ENCODE measurements at regions not wholly inside any gene's neighbourhood (a gene's known extent, or its start where the extent isn't known, plus 50 kb on each side); places are given as distances from the start of the nearest gene placed in this dataset.

DNA sequence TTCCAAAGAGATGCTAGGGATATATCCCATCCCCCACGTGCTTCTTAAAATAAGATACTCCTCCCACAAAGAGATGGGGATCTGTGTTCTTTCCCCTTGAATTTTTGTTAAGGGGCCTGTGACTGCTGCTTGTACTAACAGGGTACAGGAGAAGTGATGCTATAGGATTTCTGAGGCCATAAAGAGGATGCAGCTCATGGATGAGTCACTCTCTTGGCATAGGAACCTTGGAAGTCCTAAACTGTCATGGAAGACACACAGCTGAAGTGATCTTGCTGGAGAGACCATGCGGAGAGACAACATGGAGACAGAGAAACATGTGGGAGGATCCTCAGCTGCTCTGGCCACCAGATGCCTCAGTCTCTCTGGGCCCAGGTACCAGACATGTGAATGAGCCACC lies 157.2 kb downstream of the S1PR1 start:
- Histone ChIP-seq H3K4me3 (ENCODE audit: insufficient read depth, low read length) (no peak overlapping the region), H4K20me1 (ENCODE audit: insufficient read depth, low read length) (no peaks in the 10 kb centered on the region), H3K27me3 (ENCODE audit: insufficient read depth, low read length) (no peaks in the 10 kb centered on the region), H3K4me1 (ENCODE audit: insufficient read depth, low read length) (no peaks in the 10 kb centered on the region), H3K27ac (ENCODE audit: low read depth, low read length) (no peak overlapping the region), H3K36me3 (ENCODE audit: insufficient read depth, low read length) (no peaks in the 10 kb centered on the region), H3K4me2 (ENCODE audit: insufficient read depth, low read length) (no peak overlapping the region), H3K9me3 (ENCODE audit: low read depth, low read length) (no peaks in the 10 kb centered on the region), H3K79me2 (ENCODE audit: insufficient read depth, low read length) (no peaks in the 10 kb centered on the region), H2AFZ (ENCODE audit: low read length) (no peak overlapping the region)
- TF ChIP-seq CTCF (IDR thresholded peaks at IDR 0.05; ENCODE audit: extremely low read depth, low read depth, low read length), result no peak
- DNase-seq (ENCODE audit: insufficient read length, low spot score, missing footprints), result no peak

DNA sequence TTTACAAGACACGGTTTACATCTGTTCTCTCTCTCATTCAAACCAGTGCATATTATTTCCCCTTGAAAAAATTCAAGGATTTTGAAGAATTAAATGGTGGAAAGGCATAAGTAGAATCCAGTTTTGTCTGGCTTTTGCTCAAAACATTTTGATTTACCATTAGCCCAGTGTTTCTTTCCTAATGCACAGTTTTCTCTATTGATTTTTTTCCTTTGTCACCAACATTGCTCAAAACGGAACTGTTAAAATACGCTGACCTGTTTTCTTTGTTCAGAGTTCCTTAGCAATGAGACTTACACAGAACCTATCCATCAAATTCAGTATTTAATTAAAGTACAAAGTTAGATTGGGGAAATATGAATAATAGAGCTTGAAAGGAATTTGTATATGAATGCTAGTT lies 162.4 kb downstream of the S1PR1 start:
- DNase-seq (ENCODE audit: insufficient read length, low spot score, missing footprints), result no peak
- H3K4me2 ChIP-seq (ENCODE audit: insufficient read depth, low read length), result no peak overlapping the region
- no peaks in the 10 kb centered on the region for H3K79me2 ChIP-seq (ENCODE audit: insufficient read depth, low read length)
- no peaks in the 10 kb centered on the region for H3K9me3 ChIP-seq (ENCODE audit: low read depth, low read length)
- no peaks in the 10 kb centered on the region for H3K4me1 ChIP-seq (ENCODE audit: insufficient read depth, low read length)
- TF ChIP-seq CTCF (IDR thresholded peaks at IDR 0.05; ENCODE audit: extremely low read depth, low read depth, low read length), result no peak
- H3K4me3 ChIP-seq (ENCODE audit: insufficient read depth, low read length), result no peak overlapping the region
- no peak overlapping the region for H2AFZ ChIP-seq (ENCODE audit: low read length)
- peaks cover 2% of the 10 kb centered on the region for H3K27me3 ChIP-seq (ENCODE audit: insufficient read depth, low read length)
- H3K27ac ChIP-seq (ENCODE audit: low read depth, low read length), result no peak overlapping the region
- H3K36me3 ChIP-seq (ENCODE audit: insufficient read depth, low read length), result no peaks in the 10 kb centered on the region
- H4K20me1 ChIP-seq (ENCODE audit: insufficient read depth, low read length), result no peaks in the 10 kb centered on the region

DNA sequence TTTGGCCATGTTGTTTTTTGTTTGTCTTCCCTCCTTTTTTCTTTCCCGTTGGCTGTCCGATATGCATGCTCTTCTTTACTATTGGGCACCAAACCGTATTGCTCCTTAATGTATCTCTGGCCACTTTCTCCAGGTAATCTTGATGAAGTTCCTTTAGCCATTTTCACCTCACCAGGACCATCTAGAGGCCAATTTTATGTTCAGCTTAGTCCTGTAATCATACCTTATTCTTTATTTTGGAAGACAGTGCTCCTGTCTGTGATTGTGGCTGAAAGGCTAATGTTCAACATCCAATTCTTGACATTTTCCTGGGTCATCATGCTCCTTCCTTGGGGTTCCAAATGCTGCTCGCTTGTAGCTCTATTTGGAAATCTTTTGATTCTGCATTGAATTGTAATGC lies 169.5 kb downstream of the S1PR1 start:
- Histone ChIP-seq H3K27ac (ENCODE audit: low read depth, low read length) (no peak overlapping the region), H3K9me3 (ENCODE audit: low read depth, low read length) (no peaks in the 10 kb centered on the region), H3K4me1 (ENCODE audit: insufficient read depth, low read length) (no peaks in the 10 kb centered on the region), H3K4me3 (ENCODE audit: insufficient read depth, low read length) (no peak overlapping the region), H3K79me2 (ENCODE audit: insufficient read depth, low read length) (no peaks in the 10 kb centered on the region), H3K27me3 (ENCODE audit: insufficient read depth, low read length) (peaks cover 5% of the 10 kb centered on the region), H4K20me1 (ENCODE audit: insufficient read depth, low read length) (no peaks in the 10 kb centered on the region), H3K4me2 (ENCODE audit: insufficient read depth, low read length) (no peak overlapping the region), H2AFZ (ENCODE audit: low read length) (no peak overlapping the region), H3K36me3 (ENCODE audit: insufficient read depth, low read length) (no peaks in the 10 kb centered on the region)
- TF ChIP-seq CTCF (IDR thresholded peaks at IDR 0.05; ENCODE audit: extremely low read depth, low read depth, low read length), result no peak
- no peak for DNase-seq (ENCODE audit: insufficient read length, low spot score, missing footprints)

DNA sequence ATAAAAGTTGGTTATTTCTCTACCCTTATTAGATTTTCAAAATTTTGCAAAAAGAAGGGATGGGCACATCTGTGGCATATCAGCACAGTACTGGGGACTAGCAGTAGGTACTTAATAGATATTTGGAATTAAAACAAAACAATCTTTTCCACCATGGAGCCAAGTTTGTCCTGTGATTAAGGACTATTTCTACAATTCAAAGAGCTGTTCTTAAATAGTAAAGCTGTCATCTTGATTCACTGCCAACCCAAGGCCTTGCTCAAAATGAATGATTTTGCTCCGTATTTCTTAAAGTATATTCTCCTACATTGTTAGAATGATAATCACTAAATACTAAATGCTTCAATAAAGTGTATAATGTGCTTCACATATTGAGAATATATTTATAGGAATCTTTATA lies 169.9 kb downstream of the S1PR1 start:
- Histone ChIP-seq H3K27ac (ENCODE audit: low read depth, low read length) (no peak overlapping the region), H3K4me3 (ENCODE audit: insufficient read depth, low read length) (no peak overlapping the region), H3K79me2 (ENCODE audit: insufficient read depth, low read length) (no peaks in the 10 kb centered on the region), H3K36me3 (ENCODE audit: insufficient read depth, low read length) (no peaks in the 10 kb centered on the region), H3K4me2 (ENCODE audit: insufficient read depth, low read length) (no peak overlapping the region), H3K4me1 (ENCODE audit: insufficient read depth, low read length) (no peaks in the 10 kb centered on the region), H3K9me3 (ENCODE audit: low read depth, low read length) (no peaks in the 10 kb centered on the region), H4K20me1 (ENCODE audit: insufficient read depth, low read length) (no peaks in the 10 kb centered on the region), H3K27me3 (ENCODE audit: insufficient read depth, low read length) (peaks cover 5% of the 10 kb centered on the region), H2AFZ (ENCODE audit: low read length) (no peak overlapping the region)
- no peak for DNase-seq (ENCODE audit: insufficient read length, low spot score, missing footprints)
- TF ChIP-seq CTCF (IDR thresholded peaks at IDR 0.05; ENCODE audit: extremely low read depth, low read depth, low read length), result no peak
